HK-2 (cell line): ENCODE measurements at regions not wholly inside any gene's neighbourhood (a gene's known extent, or its start where the extent isn't known, plus 50 kb on each side); places are given as distances from the start of the nearest gene placed in this dataset.

Experiments used
- DNase-seq: peaks from one replicate; pipeline ENCODE4 v3.0.0-alpha.2; 2018; ENCODE audit not compliant: unreplicated experiment

- DNase-seq, result no peak
Observed at GRCh38 chr18:78526923-78527711, 452.5 kb upstream of the SALL3 start.

- DNase-seq, result no peak
Observed at GRCh38 chr18:78527984-78528383, 451.6 kb upstream of the SALL3 start.

DNA sequence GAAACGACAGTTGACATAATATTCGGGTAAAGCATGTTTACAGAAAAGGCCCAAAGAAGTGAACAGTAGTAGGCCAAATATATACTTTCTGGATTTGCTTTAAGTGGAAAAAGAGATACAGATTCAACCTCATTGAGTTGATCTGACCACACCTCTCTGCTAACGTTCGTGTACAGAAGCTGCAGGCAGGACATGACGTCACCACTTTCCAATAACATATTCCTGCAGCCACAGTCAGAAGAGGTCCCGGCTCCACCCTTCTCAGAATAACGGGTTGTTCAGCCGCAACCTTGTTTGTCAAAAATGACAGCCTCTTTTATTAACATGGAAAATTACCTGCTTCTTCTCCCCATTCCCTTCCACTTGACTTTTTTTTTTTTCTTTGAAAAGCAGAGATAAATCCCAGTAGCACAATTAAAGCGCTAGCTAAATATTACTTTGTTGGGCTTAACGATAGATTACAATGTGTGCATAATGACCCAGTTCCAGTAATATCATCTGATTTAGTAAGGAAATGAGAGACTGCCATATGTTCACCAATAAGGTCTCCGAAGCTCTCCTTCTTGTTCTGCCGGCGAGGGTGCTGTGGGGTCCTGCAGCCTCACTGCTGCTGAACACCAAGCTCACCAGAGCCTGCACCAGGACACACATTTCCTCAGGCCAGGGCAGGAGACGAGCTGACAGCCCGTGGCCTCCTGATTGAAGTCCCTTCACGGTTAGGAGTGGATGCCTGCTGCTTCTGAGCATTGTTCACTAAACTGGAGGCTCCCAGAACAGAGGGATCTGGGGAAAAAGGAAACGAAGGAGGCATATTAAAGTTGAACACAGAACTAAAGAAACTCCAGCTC lies 451.0 kb upstream of the SALL3 start:
- no peak for DNase-seq

GRCh38 chr18:78531637-78532036 lies 448.0 kb upstream of the SALL3 start:
- no peak for DNase-seq

- no peak for DNase-seq
Observed at GRCh38 chr18:78538669-78539440, 440.8 kb upstream of the SALL3 start.

DNA sequence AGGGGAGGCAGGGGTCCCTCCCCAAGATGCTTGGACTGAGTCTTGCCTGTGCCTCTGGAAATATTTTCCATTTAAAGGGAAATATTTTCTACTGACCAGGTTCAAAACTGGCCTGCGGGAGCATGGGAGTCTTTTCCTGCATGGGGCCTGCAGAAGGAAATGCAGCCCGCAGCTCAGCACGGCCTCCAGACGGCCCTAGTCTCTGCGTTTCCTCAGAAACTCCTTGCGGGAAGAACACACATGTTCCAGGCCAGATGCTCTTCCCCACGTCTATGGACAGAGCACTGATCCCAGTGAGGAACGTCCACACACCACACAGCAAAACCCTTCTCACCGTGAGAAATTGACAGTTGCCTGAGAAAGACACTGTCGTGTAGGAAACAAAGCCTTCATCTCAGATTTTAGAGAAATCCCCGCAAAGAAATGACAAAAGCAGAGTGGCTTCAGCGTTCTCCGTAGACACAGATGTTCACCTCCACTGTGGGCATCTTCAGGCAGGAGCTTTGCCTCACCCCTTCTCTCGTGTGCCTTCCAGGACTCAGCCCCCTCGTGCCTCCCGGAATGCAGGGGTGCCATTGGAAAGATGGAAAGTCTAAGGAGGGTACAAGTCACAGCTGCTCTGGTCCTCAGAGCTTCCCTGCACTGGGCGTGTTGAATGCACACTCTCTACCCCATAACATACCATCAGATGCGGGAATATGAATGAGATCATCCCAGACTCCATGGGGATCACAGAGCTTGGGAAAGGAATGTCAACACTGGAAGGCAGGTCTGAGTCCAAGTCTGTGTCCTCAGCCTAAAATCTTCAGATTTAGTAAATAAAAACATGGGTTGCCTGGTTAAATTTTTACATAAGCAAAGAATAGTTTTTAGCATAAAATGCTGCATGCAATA lies 438.7 kb upstream of the SALL3 start:
- DNase-seq, result no peak

DNA sequence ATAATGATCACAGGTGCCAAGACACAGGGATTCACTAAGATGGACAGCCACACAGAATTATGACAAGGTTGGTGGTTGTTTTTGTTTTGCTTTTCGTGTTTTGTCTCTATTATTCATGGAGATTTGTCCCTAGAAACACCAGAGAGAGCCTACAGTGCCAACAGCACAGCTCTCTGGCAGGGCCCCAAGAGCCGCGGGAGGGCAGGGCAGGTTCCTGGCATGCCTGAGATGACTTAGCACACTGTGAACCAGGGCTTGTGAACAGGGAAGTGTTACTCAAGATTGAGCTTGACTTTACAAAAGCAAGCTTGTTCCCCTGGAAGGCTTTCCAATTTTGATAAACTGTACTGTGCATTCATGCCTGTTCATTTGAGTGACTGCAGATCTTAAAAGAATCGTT lies 437.4 kb upstream of the SALL3 start:
- no peak for DNase-seq

DNA sequence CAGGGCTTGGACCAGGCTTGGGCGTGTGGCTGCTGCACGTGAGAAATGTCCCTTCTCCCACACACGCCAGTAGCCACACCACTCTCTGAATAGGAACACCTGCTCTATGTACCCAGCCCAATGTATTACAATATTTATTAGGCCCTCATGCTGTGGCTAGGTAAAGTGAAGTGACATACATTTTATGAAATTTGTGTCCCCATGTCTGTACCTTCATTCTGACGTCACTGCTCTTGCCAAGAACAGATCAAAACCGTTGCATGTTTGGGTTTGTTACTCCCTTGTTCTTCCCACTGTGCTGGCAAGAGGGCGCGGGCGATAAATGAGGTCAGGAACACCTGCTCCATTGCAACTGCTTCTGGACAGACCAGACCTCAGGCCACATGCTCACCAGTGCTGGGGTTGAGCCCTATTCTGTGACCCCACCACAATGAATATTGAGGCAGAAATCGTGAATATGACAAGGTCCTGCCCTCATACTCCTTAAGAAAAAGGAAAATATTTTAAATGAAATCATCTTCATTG lies 436.4 kb upstream of the SALL3 start:
- no peak for DNase-seq

DNA sequence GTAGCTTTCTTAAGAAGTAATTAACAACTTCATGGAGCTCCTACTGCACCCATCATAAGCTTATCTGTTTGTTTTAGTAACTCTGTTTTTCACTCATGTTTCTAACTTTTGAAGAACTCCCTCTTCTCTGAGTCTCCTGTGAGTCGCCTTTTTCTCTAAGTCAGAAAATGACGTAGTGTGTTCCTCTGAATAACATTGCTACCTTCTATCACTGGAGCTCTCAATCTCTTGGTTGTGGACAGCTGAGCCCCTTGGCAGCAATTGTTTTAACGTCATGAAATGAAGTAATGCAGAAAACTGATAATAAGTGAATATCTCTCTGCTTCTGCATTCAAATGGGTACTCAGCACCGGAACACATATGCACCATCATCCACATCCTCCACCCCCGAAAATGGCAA lies 433.3 kb upstream of the SALL3 start:
- DNase-seq, result no peak

DNA sequence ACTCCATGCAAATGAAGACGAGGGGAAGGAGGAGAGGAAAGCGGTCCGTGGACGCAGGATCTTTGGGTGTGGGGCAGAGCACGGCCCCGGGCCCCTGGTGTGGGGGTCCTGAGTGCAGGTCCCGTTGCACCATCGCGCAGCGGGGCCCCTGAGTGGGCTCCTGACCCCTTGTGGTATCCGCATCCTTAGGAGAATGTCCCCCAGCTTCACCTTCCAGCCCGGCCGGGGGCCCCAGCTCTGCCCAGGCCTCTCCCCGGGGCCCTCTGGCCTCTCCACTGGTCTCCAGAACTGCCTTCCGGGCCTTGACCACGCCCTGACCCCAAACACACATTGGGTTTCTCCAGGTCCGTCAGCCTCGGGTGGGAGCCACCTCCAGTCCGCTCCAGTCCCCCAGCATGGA lies 431.8 kb upstream of the SALL3 start:
- no peak for DNase-seq

DNA sequence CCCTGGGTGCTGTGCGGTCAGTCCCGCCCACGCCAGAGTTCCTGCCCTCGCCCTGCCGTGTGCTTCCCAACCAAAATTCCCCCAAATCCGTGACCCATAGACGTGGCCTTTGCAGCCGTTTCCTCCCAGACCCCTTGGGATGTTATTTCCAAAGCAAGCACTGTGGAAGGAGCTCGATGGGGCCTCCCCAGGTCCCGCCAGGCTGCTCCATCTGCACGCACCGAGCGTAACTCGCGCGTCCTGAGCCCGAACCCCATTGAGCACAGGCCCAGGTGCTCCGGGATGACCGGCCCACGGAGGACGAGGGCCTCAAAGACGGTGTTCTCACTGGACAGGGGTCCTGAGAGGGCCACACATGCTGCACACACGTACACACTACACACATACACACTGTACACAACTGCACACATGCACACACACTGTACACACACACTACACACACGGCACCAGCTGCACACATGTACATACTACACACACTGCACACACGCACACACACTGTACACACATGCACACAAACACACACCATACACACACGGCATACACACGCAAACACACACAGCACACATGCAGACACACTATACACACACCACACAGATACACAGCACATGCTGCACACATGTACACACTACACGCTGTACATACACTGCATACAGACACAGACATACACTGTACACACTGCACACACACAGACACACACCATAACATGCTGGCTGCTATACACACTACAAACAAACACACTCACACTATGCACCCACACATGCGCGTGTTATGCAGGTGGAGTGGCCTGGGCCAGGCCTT lies 431.2 kb upstream of the SALL3 start:
- DNase-seq, result no peak

DNA sequence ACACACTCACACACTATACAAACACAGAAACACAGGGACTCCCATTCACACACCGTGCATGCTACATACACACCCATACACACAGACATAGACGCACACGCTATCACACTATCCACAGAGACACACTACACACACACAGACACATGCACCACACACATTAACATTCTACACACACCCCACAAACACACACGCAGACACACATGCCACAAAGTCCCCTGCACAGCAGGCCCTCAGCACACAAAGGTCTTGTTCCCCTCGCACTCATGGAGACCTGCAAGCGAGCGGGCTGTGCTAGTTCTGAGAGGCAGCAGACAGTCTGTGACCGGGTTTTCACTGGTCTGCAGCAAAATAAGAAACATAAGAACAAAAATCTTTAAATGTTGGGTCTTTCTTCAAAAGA lies 429.6 kb upstream of the SALL3 start:
- DNase-seq, result no peak

DNA sequence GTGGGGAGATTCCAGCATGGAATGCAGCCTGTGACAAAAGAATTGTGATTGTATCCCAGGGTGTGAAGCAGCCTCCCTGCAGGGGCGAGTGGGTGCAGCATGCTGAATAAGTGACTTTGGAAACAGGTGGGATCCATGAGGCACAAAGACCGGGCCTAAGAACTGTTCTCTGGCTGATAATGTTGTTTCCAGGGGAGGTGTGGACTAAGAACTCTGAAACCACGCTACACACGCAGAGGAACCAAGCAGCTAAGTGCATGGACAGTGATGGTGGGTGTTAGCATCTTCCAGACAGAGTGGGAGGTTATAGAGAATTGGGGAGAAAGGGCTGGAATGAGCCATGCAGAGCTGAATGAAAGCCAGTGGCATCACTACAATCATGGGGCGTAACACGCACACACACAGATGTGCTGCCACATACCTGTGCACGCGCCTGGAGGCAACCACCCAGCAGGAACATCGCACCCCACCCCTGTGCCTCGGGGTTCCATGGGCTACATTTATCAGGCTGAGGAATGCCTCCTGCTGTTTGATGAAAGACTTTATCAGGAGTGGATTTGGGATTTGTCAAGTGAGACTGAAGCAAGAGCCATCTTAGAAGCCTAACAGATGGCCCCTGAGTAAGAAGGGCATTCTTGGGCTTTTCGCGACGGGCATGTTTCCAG lies 424.5 kb upstream of the SALL3 start:
- no peak for DNase-seq

DNA sequence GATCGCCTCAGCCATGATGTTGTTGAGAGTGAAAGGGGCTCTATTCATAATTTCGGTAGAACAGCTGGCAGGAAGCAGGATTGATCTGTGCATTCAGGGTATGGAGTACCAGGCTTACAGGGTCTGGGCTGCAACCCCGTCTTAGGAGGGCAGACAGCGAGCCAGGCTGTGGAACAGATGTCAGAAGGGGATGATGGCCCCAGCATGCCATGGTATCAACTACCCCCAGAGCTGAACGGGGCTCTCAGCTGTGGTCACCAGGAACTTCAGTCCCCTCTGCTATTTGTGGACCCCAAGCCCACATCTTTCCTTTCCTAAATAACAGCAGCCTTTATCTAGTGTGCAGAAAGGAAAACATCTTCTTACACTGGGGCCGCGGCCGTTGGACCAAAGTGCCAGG lies 422.2 kb upstream of the SALL3 start:
- DNase-seq, result no peak

- no peak for DNase-seq
Observed at GRCh38 chr18:78558101-78558810, 421.4 kb upstream of the SALL3 start.

DNA sequence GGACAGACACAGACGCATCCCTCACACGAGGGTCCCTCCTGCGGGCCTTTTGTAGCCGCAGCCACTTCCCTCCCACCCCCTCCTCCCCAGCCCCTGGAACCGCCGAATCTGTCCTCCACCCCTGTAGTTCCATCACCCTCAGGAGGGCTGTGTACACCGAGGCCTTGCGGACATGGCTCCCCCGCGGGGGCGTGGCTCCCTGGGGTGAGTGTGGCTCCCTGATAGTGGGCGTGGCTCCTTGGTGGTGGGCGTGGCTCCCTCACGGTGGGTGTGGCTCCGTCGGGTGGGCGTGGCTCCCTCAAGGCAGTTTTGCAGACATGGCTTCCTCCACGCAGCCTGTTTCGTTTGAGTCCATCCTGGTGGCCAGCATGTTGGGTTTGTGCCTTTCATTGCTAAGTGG lies 420.7 kb upstream of the SALL3 start:
- DNase-seq, result no peak

DNA sequence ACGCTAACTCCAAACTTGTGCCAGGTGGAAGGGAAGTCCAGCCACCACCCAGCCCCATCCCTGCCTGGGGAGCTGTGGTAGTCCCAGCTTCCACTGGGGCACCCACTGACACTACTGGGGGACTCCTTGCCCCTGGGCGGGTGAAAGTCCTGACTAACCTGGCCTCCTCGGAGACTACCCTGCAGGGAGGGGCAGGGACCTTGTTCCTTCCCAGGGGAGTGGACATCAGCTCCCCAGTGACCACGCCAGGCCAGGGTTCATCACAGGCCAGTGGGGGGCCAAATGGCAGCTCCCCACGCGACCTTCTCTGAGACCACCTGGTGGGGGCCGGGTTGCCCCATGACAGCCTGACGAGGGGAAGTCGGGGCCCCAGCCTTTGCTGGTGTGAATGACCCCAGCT lies 420.0 kb upstream of the SALL3 start:
- no peak for DNase-seq

DNA sequence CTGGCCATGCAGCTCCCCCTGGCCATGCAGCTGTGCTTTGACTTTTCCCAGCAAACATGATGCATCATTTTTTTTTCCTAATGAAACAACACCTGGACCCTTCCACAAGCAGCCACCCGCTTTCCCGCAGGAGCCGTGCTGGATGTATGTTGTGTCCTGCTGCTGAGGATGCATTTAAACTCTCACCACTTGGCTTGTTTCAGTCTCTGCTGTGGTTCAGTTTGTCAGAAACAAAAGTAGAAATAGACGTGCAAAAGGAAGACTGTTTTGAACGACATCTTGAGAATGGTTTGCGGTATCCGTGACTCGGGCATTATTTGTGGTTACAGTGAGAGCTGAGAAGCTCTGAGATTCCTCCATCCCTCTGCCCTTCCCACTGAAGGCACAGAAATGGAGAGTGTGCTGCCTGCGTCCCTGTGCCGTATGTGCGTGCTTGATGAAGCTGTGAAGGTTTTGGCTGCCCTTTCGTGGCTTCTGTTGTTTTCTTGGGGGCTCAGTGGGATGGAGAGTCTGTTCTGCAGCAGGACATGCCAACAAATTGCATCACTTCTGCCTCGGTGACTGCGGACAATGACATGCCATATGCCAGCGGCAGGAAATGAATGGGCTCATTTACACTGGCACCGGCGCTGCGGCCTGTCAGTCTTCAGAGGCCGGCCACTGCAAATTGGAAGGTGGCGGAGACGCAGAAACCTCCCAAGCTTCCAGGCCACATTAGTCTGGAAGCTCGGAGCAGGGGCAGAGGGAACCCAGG lies 417.7 kb upstream of the SALL3 start:
- no peak for DNase-seq
